Tibial nerve (tissue), 4 donors: ENCODE measurements at regions not wholly inside any gene's neighbourhood (a gene's known extent, or its start where the extent isn't known, plus 50 kb on each side); places are given as distances from the start of the nearest gene placed in this dataset.

Experiments used
- CTCF ChIP-seq, 5 experiments: fragments of 200-600 bp in 3 of 5; fragments of 450-650 bp in 2 of 5; sonication (generic) in 3 of 5; IDR thresholded peaks; one replicate each; pipeline ENCODE4 v1.5.1; 2016 to 2019; ENCODE audit warnings: antibody characterized with exemption in 5 of 5, mild to moderate bottlenecking in 3 of 5, moderate library complexity in 2 of 5
- EP300 ChIP-seq, 2 donors: sonication (generic); formaldehyde crosslinking; IDR thresholded peaks; one replicate each; pipeline ENCODE4 v1.6.1; 2017; ENCODE audit warnings: antibody characterized with exemption in 2 of 2, mild to moderate bottlenecking in 1 of 2
- POLR2A ChIP-seq, 2 donors: fragments of 450-650 bp; IDR thresholded peaks; one replicate each; pipeline ENCODE4 v1.6.1; 2017; ENCODE audit warnings: antibody characterized with exemption in 2 of 2, mild to moderate bottlenecking in 2 of 2, moderate library complexity in 2 of 2

- TF ChIP-seq CTCF (IDR thresholded peaks at IDR 0.05) (no peak), POLR2A (IDR thresholded peaks at IDR 0.05) (no peak), EP300 (IDR thresholded peaks at IDR 0.05) (no peak)
Measured at GRCh38 chr1:189899686-189900425, 577.8 kb downstream of the BRINP3 start.
